Endometrium (tissue), 2 donors: ENCODE measurements at regions not wholly inside any gene's neighbourhood (a gene's known extent, or its start where the extent isn't known, plus 50 kb on each side); places are given as distances from the start of the nearest gene placed in this dataset.
"Not testable (repeated sequence)": the region's sequence is repeated elsewhere in the genome, so short reads cannot be mapped to it uniquely, and the experiment has no call there.

ENCODE experiments used
- FAIRE-seq: peaks from 2 replicates; lab custom pipeline; 2012; peaks lifted over from hg19 to GRCh38; lab: Jason Lieb, UNC
- donor health status: control.
- donor health status: control.

DNA sequence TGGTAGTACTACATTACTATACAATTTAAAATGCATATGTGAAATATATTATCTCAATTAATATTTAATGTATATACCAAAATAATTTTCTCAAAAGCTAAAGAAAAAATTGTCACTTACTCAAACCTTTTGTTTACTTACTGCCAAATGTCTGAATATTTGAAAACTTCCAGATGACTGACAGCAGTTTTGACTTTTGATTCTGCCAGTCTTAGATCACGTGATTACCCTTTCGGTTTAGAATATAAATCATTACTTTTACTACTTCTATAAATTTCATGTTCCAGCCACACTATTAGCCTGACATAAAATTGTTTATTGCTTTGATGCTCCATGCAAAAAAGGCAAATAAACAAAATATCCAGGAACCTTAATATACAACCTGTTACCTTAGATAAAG lies 680.7 kb upstream of the ID4 start:
- FAIRE-seq: no peak

DNA sequence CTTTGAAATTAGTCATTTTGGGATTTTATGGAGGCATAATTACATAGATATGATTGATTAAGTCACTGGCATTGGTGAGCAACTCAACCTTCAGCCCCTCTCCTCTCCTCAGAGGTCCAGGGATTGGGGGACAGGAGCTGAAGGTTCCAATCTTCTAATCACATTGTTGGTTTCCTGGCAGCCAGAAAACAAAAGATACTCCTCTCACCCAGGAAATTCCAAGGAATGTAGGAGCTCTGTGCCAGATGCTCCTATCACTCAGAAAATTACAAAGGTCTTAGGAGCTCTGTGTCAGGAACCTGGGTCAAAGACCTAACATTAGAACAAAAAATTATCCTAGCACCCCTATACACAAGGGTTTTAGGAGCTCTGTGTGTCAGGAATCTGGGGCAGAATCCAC lies 679.7 kb upstream of the ID4 start:
- no peak for FAIRE-seq

DNA sequence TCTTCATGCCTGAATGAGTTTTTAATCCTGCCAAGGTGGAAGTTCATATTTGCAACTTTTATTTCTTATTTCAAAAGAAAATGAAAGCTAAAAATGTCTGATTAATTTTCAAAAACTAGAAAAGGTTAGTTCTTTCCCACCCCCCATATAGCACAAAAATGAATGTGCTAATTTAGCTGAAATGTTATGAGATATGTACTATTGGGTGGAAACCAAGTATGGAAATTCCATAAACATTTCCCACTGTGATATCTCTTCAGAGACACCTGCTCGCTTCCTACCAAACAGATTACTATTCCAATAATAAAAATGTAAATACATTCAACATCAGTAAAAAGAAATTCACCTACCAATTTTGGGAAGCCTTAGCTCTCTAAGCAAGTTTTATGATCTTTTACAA lies 678.6 kb upstream of the ID4 start:
- no peak for FAIRE-seq

DNA sequence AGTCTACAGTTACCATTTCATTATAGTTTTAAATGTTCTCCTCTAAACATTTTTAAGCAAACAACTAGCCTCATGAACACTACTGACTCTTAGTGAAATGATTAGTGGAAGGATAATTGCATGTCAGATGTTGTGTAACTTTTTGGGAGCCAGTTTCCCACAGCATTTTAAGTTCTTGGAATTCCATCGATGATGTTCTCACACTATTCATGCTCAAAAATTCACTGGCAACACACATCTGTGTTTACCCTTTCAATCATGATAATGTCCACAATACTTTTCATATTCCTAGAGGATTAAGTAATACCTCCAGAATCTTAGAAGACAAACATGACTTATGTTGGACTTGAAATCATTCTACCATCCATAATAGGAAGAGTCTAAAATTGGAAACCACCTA lies 678.1 kb upstream of the ID4 start:
- FAIRE-seq: no peak

DNA sequence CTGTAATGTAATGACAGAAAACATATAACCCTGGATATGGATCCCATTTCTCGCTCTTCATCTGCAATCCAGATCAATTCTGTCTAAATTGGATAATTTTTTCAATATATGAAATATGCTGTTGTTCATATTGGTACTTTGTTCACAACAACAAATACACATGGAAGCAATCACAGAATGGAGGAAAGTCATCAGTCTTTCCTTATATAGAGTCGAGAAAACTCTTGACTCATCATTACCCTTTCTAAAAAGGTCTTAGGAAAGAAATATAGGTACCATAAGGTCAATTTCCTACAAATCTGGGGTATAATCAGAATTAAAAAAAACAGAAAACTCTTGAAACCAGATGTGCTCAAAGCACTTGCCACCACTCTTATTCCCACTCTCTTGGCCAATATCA lies 677.6 kb upstream of the ID4 start:
- no peak for FAIRE-seq

DNA sequence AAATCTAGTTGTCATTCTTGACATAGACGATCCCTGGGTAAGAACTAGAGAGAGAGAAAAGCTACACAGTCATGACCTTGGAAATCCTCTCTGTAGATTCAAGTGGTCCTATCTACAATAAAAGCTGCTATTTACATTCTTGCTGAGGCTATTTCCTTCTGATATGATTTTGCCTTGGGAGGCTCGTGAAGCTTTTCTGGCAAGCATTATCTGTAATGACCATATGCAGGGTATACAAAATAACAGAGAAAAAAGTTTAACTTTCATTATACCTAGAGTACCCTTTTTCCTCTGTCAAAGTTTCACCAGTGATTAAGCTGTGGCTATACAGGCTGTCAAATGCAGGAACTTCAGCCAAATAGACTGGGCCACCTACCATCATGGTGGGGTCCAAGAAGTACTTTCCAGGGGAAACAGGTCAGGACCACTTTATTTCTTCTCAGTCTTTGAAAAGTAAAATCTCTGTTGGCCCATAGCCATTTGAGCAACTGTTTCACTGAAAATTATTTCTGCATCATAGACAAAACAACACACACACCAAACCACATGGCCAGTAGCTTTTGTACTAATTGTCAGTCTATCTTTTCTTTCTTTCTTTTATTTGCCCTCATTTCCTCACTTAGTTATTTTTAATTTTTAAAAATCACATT lies 677.0 kb upstream of the ID4 start:
- FAIRE-seq: peak; percentile 8

DNA sequence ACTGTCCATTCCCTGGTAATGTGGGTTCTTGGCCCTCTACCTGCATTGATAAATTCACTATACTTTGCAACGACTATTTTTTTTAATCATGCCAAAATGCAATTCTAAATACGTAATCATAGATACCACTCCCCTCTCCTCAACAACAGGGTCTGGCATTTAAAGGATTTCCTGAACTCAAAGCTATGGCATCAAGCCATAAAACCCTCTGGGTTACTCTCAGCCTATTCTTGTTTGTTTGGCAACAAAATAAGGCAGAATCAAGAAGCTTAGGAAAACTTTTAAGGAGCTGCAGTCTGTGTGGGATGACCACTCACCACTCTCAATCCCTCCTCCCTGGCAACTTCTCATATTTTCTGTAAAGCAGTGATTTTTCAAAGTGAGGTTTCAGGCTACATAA lies 669.9 kb upstream of the ID4 start:
- no peak for FAIRE-seq

DNA sequence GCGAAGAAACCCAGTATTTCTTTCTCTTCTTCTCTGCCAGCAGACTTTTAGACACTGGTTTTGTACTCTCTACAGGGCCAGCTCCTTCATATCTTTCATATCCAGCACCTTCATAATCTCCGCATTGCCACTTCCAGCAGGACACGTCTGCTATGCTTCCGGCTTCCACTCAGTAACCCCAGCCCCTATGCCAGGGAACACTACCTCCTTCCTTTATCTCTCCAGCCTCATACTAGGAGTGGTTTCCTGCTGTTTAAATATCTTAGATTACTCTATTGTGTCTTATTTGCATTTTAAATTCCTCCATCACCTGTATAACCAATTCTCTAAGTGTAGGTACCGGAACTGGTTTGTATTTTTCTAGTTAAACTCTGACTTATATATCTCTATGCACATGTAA lies 667.8 kb upstream of the ID4 start:
- no peak for FAIRE-seq

DNA sequence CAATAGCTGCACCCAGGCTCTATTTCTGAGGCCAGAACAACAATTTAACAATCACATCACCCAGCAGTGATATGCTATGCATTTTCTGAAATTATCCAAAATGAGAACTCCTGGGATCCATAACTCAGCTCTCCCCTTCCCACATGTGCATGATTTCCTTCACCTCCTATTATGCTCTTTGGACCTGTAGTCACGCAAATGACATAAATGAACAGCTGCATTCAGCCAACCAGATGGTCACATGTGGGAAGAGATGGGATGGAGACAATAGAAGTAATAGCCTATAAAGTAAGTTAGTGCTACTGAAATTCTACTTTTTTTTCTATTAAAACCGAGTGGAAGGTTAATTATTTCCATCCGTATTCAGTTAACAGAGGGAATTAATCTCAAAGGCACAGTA lies 662.1 kb upstream of the ID4 start:
- no peak for FAIRE-seq

DNA sequence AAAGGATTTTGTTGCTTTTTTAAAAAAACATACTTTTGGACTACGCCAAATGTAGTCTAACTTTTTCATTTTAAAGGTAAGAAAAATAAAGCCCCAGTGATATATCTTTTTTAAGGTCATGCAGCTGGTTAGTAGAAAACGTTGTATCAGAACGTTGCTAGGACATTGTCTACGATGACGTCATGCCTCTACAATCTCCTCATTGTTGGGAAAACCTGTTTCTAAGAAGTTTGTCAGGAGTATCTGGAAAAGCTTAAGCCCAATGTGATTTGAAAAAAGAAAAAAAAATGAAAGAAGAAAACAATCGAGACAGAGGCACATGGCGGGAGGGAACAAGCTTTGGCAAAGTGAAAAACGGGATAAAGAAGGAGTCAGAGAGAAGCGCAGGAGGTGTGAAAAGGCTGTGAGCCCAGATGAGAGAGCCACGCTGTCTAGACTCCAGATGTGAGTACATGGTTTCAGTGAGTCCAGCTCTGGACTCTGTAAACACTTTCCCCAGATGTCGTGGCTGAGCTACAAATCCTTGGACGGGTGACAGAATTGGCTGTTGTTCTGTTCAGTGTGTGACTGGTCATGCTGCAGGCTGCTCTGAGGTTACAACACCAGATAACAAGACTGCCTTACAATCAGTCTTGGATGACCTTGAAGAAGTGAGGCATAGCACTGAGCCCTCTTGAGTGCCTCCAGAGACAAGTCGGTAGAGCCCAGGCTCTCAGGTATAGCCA lies 656.7 kb upstream of the ID4 start:
- peak; percentile 74 for FAIRE-seq

DNA sequence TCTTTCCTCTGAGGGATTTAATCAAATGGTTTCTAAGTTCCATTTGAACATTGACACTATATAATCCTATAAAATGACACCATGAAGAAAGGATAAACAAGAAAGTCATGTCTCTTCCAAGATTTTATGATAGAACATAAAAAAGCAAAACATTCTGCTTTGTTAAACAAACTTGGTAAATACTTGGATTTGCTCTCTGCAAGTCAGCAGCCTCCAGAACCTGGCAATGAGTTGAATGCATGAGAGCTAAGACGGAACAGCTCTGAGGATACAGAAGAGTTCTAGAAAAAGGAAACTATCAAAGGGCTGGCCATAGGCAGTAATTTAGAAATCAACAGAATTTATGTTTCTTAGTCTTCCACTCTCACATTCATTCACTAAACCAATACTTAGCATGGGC lies 656.0 kb upstream of the ID4 start:
- FAIRE-seq: peak; percentile 46

DNA sequence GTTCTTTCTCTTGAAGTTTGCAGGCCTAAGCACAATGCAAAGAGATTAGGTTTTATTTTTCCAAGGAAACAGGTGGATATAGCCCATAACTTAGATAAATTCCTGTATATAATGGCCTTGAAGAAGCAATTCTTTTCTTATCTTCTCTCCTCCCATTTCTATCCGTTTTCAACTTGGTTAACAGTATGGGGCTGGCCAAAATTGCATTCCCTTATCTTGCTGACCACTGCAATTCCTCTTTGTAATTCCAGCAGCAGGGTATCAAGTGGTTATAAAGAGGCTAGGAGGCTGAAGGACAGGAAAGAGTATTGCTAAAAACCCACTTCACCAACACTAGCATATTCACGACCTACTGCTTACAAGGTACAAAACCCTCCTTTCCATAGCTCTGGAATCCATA lies 643.5 kb upstream of the ID4 start:
- no peak for FAIRE-seq

DNA sequence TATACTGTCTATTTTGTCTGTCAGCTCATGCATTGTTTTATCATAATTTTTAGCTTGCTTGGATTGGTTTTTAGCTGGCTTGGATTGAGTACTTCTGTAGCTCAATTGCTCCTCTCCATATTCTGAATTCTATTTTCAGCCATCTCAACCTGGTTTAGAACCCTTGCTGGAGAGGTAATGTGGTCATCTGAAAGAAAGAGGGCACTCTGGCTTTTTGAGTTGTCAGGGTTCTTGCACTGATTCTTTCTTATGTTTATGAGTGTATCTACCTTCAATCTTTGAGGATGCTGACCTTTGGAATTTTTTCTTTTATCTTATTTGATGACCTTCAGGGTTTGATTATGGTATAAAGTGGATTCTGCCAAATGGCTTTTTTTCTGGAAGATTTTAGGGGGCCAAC lies 632.7 kb upstream of the ID4 start:
- FAIRE-seq: no peak

DNA sequence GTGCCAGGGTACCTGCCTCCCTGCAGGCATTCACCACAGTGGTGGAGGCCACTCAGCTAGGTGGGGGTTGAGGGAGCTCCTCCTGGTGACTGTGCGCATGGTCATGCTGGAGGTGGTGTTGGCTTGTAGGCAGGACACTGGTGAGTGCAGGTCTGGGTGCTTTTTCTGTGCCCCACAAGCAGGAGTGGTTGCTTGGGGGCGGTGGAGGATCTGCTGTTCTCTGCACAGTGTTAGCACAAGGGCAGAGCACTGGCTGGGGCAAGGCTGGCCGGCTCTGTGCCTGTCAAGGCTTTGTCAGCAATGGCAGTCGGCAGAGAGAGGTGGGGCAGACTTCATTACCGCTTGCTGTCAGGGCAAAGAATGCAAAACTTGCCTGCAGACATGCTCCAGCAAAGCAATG lies 632.1 kb upstream of the ID4 start:
- FAIRE-seq: no peak

DNA sequence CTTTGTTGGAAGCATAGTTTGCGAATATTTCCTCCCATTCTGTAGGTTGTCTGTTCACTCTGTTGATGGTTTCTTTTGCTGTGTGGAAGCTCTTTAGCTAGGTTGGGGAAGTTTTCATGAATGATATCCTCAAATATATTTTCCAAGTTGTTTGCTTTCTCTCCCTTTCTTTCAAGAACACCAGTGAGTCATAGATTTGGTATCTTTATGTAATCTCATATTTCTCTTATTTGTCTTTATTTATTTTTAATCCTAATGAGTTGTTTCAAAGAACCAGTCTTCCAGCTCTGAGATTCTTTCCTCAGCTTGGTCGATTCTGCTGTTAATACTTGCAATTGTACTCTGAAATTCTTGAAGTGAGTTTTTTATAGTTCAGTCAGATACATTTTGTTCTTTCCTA lies 628.0 kb upstream of the ID4 start:
- FAIRE-seq: no peak

DNA sequence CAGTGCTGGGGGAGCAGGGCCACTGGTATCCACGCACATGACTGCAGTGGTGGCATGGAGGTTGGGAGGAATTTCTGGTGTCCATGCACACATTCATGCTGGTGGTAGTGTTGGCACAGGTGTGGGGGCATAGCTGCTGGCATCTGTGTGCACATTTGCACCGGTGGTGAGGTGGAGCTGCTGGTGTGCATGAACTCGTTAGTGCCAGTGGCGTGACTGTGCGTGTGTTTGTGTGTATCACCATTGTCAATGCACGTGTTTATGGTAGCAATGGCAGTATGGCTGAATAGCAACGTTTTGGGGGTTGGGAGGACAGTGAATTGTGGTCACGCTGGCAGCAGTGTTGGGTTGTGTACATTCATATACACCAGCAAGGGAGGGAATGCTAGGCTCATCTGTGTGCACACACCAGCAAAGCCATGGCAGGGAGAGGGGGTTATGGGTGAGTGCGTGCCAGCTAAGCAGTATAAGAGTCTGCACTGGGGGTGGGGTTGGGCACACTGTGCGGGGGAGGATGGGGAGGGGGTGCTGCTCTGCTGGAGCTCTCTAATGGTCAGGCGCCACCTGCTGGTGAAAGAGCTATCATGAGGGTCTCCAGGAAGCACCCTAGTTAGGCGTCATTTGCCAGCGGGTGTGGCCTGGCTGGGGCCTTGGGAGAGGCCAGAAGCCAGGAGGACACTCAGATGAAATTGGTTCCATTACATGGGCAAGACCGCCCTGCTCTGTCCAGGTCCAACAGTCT lies 626.1 kb upstream of the ID4 start:
- FAIRE-seq: no peak

DNA sequence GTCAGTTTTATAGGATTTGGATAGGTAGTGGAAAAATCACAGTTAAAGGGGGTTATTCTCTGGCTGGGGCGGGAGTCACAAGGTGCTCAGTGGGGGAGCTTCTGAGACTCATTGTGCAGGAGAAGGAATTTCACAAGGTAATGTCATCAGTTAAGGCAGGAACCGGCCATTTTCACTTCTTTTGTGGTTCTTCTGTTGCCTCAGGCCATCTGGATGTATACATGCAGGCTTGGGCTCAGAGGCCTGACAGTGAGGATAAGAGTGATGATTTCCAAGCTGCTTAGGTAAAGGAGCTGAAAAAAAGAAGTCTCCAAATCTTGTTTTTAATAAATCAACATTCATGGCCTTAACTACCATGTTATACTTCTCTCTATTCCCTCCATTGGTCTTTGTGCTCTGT lies 622.9 kb upstream of the ID4 start:
- FAIRE-seq: no peak

DNA sequence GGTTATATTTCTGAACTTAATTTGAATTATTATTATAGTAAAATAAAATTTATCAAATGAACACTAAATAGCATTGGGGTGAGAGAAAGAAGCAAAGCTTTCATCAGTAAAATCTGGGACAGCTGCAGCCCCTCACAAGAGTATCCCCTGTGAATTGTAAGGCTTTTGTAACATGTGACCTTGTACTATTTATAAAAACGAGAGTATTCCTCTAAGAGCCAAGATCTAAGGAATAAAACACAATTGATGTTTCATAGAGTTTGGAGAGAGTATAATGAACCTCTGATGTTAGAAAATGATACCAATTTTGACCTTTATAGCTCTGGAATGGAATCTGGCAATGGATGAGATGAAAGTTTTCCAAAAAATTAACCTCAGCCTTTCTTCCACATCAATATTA lies 617.2 kb upstream of the ID4 start:
- FAIRE-seq: peak; percentile 15

DNA sequence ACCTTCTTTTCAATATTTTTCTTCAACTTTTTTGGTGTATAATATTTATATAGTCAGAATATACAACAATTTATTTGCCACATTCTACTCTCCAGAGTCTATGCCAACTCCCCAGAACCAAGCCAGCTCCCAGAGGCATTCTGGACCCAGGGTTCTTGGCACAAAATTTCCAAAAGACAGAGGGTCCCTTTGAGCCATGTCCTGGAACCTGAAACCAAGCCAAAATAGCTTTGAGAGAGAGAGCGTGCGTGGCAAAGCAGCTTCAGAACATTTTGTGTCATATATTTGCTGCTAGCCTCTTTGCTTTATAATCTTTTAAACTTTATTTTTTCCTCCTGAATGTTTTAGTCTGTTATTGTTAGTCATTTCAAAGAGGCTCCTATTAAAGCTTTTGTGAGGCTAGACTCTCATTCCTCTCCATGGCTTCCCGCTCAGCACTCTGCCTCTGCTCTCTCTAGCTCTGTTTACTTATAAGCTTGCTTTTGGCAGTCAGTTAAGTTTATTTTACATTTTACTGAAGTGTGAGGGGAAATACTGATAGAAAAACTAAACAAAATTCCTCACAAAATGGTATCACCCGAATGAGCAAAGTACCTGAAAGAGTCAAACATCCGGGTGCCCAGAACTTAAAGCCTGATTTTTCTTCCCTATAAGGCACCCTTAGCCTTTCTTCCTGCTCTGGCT lies 605.1 kb upstream of the ID4 start:
- no peak for FAIRE-seq

DNA sequence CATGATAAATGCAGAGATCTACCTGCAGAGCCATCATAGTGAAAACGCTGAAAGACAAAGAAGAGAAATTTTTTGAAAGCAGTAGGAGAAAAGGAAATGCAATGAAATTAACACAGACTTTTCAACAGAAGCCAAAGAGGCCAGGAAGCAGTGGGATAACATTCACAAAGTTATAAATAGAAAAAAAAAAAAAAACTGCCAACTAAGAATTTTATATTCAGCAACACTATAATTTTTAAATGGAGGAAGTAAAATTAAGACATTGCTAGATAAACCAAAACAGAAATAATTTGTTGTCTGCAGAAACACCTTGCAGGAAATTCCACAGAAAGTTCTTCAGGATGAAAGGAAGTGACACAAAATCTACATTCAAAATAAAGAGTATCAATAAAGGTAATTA lies 591.5 kb upstream of the ID4 start:
- FAIRE-seq: no peak

DNA sequence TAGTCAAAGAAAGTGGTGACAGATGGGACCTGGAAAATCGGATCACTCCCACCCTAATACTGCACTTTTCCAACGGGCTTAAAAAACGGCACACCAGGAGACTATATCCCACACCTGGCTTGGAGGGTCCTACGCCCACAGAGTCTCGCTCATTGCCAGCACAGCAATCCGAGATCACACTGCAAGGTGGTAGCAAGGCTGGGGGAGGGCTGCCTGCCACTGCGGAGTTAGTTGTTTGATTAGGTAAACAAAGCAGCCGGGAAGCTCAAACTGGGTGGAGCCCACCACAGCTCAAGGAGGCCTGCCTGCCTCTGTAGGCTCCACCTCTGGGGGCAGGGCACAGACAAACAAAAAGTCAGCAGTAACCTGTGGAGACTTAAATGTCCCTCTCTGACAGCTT lies 590.0 kb upstream of the ID4 start:
- not testable (repeated sequence) for FAIRE-seq

DNA sequence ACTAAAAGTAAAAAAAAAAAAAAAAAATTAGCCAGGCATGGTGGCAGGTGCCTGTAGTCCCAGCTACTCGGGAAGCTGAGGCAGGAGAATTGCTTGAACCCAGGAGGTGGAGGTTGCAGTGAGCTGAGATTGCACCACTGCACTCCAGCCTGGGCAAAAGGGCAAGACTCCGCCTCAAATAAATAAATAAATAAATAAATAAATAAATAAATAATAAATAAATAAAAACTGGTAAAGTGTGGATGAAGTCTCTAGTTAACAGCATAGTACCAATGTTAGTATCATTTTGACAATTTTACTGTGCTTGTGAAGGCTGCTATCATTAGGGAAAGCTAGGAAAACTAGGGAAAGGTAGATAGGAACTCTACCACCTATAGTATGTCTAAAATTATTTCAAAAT lies 581.0 kb upstream of the ID4 start:
- not testable (repeated sequence) for FAIRE-seq

DNA sequence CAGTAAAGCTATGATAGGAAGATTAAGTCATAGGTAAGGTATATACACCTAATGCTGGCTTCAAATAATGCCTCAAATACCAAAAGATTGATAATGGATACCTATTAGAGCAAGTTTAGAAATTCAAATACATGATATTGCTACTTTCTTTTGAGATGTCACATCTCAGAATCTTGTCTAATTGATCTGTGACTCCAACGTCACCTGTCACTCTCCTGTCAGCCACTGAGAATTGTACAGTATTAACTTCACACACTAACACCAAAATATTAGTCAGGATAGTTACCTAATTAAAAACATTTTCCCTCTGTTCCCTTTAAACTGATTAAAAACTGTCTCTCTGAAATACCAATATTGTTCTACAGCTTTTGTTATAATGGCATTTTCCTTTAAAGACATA lies 575.5 kb upstream of the ID4 start:
- no peak for FAIRE-seq
